Gastrocnemius medialis (tissue), 4 donors: ENCODE measurements at regions not wholly inside any gene's neighbourhood (a gene's known extent, or its start where the extent isn't known, plus 50 kb on each side); places are given as distances from the start of the nearest gene placed in this dataset.

Experiments
- CTCF ChIP-seq, 5 experiments: fragments of 450-650 bp in 3 of 5; fragments of 200-600 bp in 2 of 5; sonication (generic) in 2 of 5; IDR thresholded peaks in 4 of 5; conservative IDR thresholded peaks in 1 of 5; 1 replicate in 4 of 5; 2 replicates in 1 of 5; pipeline ENCODE4 v1.5.1; 2016 to 2019; ENCODE audit warnings: antibody characterized with exemption in 5 of 5, mild to moderate bottlenecking in 3 of 5, moderate library complexity in 3 of 5
- POLR2A ChIP-seq, 2 donors: fragments of 450-650 bp; IDR thresholded peaks; one replicate each; pipeline ENCODE4 v1.6.1; 2017; ENCODE audit warnings: antibody characterized with exemption in 2 of 2, mild to moderate bottlenecking in 2 of 2, moderate library complexity in 2 of 2

GRCh38 chr1:218547957-218548730, 203.0 kb downstream of the TGFB2 start:
- TF ChIP-seq CTCF (IDR thresholded peaks at IDR 0.05 in 4 of 5, conservative IDR thresholded peaks at IDR 0.05 in 1 of 5) (no peak), POLR2A (IDR thresholded peaks at IDR 0.05) (no peak)
